PC-9 (cell line): ENCODE measurements at regions not wholly inside any gene's neighbourhood (a gene's known extent, or its start where the extent isn't known, plus 50 kb on each side); places are given as distances from the start of the nearest gene placed in this dataset.

ENCODE experiments used
- EZH2 ChIP-seq: fragments of 200-600 bp; sonication (generic); IDR thresholded peaks from 2 replicates; pipeline ENCODE4 v1.8.0; 2017; ENCODE audit warnings: antibody characterized with exemption, low read depth
- TF ChIP-seq, protein P1 (sequence below): fragments of 200-600 bp; sonication (generic); conservative IDR thresholded peaks from 2 replicates; pipeline ENCODE4 v1.6.1; 2017; ENCODE audit warnings: mixed run types, antibody characterized with exemption, mild to moderate bottlenecking, moderate library complexity

DNA sequence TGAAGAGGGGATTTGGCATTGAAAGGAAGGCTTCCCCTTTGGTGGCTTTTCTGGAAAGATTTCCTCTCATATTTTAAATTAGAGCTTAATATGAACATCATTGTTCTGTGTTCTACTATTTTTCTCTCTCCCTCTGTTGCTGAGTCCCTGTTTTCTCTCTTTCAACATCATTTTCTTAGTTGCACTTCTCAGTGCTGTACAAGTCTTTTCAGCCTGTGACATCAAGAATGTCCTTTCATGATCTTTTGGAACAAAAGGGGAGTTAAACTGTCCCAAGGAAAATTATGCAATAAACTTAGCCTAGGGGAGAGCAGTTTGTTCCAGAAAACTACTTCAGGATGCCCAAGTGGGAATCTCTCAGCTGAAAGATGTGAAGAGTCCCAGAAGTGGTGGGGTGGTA, 325.1 kb downstream of the IL20RB start:
- TF ChIP-seq, protein P1, sequence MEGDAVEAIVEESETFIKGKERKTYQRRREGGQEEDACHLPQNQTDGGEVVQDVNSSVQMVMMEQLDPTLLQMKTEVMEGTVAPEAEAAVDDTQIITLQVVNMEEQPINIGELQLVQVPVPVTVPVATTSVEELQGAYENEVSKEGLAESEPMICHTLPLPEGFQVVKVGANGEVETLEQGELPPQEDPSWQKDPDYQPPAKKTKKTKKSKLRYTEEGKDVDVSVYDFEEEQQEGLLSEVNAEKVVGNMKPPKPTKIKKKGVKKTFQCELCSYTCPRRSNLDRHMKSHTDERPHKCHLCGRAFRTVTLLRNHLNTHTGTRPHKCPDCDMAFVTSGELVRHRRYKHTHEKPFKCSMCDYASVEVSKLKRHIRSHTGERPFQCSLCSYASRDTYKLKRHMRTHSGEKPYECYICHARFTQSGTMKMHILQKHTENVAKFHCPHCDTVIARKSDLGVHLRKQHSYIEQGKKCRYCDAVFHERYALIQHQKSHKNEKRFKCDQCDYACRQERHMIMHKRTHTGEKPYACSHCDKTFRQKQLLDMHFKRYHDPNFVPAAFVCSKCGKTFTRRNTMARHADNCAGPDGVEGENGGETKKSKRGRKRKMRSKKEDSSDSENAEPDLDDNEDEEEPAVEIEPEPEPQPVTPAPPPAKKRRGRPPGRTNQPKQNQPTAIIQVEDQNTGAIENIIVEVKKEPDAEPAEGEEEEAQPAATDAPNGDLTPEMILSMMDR, result no peak
- TF ChIP-seq EZH2, result no peak
